ENCODE measurements at regions not wholly inside any gene's neighbourhood (a gene's known extent, or its start where the extent isn't known, plus 50 kb on each side); places are given as distances from the start of the nearest gene placed in this dataset.
"Not testable (repeated sequence)": the region's sequence is repeated elsewhere in the genome, so short reads cannot be mapped to it uniquely, and the experiment has no call there.

DNA sequence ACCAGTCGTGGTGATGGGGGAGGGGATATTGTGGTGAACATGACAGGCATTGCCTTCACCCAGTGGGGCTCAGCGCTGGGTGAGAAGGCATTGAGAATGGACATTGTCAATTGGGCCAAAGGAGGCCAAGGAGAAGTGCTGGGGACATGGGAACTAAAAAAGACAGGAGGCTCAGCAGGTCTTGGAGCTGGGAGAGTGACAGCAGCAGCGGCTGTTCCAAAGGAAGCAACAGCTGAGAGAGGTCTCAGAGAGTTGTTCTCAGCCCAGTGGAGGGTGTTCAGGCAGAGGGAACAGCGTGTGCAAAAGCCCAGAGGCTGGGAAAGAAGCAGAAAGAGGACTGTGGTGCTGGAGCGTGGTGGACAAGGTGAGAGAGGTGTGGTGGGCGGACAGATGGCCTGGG lies 56.6 kb upstream of the ASNS start:
- not testable (repeated sequence) for DNase-seq

DNA sequence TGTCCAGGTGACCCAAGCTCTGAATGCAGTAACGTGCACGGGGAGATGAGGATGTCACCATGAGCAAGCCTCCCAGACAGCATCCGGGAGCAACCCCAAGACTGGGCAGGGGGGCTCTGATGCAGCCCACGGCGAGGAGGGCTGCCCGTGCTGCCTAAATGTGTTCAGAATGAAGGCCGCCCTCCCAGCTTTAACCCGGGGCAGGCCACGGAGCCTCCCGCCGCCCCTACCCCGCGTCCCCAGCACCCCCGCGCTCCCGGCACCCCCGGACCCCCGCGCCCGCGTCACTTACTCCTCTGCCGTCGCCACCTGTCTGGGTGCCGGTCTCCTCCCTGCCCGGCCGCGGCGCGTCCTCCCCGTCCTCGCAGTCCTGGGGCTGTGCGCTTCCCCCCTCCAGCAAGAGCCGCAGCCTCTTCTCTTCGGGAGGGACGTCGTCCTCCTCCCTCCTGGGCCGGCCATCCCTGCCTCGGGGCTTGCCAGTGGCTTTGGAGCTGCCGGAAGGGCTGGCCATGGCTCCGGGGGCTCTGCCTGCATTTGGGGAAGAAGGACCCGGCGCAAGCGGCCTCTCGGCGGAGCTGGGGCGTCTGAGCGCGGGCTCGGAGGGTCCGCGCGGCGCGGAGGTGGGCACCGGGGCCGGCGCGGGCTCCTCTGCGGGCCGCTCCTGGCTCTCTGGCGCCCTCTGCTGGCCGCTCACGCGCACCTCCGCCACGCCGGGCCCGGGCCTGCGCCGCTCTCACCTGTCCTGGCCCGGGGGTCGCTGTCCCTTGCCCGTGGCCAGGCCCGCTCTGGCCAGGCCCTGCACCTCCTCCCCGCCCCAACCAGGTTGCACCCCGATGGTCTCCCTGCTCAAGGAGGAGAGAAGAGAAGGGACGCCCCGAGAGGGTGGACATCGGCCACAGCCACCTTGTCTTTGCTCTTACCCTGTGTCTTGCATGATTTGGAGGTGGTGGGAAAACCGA lies 55.9 kb upstream of the ASNS start:
- peak; percentile 5 for DNase-seq

Data from GDM1 (cell line).